H1 (cell line): ENCODE measurements at regions not wholly inside any gene's neighbourhood (a gene's known extent, or its start where the extent isn't known, plus 50 kb on each side); places are given as distances from the start of the nearest gene placed in this dataset.

ENCODE experiments used
- KDM1A ChIP-seq: fragments of 200-600, 300-600 bp; sonication (generic); IDR thresholded peaks from 2 replicates; pipeline ENCODE4 v1.7.1; 2016; ENCODE audit warnings: mild to moderate bottlenecking, low read length, borderline replicate concordance
- RXRA ChIP-seq: IDR thresholded peaks from 2 replicates; pipeline ENCODE4 v1.6.1; 2011; ENCODE audit warnings: low read depth, mild to moderate bottlenecking, low read length, moderate library complexity; ENCODE audit not compliant: insufficient read depth

- TF ChIP-seq KDM1A (no peak), RXRA (no peak)
Observed at GRCh38 chr1:3959361-3959760, 59.3 kb upstream of the C1orf174 start (continued).
